ENCODE measurements at regions not wholly inside any gene's neighbourhood (a gene's known extent, or its start where the extent isn't known, plus 50 kb on each side); places are given as distances from the start of the nearest gene placed in this dataset.

DNA sequence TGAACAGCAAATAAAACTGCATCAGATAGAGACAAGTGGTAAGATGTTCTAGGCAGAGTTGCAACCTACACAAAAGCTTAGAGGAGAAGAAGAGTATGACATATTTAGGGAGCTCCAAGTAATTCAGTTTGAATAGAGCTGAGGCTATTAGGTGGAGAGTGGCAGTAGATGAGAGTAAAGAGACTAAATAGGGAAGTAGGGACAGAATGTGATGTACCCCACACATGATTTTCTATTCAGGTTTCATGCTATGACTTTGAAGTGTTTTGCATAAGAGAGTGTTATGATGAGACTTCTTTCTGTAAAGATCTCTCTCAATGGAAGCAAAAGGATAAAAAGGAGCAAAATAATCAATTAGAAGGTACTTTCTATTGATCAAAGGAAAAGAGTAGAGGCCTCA, 206.8 kb upstream of the ERBB4 start:
- TF ChIP-seq, protein P1, sequence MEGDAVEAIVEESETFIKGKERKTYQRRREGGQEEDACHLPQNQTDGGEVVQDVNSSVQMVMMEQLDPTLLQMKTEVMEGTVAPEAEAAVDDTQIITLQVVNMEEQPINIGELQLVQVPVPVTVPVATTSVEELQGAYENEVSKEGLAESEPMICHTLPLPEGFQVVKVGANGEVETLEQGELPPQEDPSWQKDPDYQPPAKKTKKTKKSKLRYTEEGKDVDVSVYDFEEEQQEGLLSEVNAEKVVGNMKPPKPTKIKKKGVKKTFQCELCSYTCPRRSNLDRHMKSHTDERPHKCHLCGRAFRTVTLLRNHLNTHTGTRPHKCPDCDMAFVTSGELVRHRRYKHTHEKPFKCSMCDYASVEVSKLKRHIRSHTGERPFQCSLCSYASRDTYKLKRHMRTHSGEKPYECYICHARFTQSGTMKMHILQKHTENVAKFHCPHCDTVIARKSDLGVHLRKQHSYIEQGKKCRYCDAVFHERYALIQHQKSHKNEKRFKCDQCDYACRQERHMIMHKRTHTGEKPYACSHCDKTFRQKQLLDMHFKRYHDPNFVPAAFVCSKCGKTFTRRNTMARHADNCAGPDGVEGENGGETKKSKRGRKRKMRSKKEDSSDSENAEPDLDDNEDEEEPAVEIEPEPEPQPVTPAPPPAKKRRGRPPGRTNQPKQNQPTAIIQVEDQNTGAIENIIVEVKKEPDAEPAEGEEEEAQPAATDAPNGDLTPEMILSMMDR (IDR thresholded peaks at IDR 0.05), result no peak
- TF ChIP-seq EP300 (IDR thresholded peaks at IDR 0.05; ENCODE audit: low read depth) (no peak), POLR2A (IDR thresholded peaks at IDR 0.05) (no peak), POLR2AphosphoS5 (IDR thresholded peaks at IDR 0.05) (no peak)

All from transverse colon (tissue), 4 donors.